CD4-positive, alpha-beta T cell treated with Interleukin-17A for 1 hour (primary cell): ENCODE measurements at regions not wholly inside any gene's neighbourhood (a gene's known extent, or its start where the extent isn't known, plus 50 kb on each side); places are given as distances from the start of the nearest gene placed in this dataset.

Source experiments
- DNase-seq: peaks from one replicate; pipeline ENCODE4 v3.0.0-alpha.2; 2020

- no peak for DNase-seq
Observed at GRCh38 chr22:22144858-22145257, 99.7 kb upstream of the VPREB1 start.

GRCh38 chr22:22143448-22143847 is 101.1 kb upstream of the VPREB1 start:
- no peak for DNase-seq

- no peak for DNase-seq
Observed at GRCh38 chr22:22142661-22143060, 101.9 kb upstream of the VPREB1 start.

- DNase-seq: no peak
Observed at GRCh38 chr22:22141771-22142591, 102.6 kb upstream of the VPREB1 start.

- no peak for DNase-seq
Observed at GRCh38 chr22:22141031-22141430, 103.6 kb upstream of the VPREB1 start.

- DNase-seq: no peak
Observed at GRCh38 chr22:22139364-22139763, 105.2 kb upstream of the VPREB1 start.

GRCh38 chr22:22138915-22139314 is 105.7 kb upstream of the VPREB1 start:
- DNase-seq: no peak

GRCh38 chr22:22137891-22138290 is 106.7 kb upstream of the VPREB1 start:
- DNase-seq: no peak

GRCh38 chr22:22133910-22134309 is 110.7 kb upstream of the VPREB1 start:
- DNase-seq: no peak

- no peak for DNase-seq
Observed at GRCh38 chr22:22130953-22131608, 113.5 kb upstream of the VPREB1 start.

- no peak for DNase-seq
Observed at GRCh38 chr22:22129387-22129786, 115.2 kb upstream of the VPREB1 start.

- DNase-seq: no peak
Observed at GRCh38 chr22:22128440-22128839, 116.1 kb upstream of the VPREB1 start.

- DNase-seq: no peak
Observed at GRCh38 chr22:22127100-22127499, 117.5 kb upstream of the VPREB1 start.

GRCh38 chr22:22125579-22126468 is 118.8 kb upstream of the VPREB1 start:
- no peak for DNase-seq

GRCh38 chr22:22125028-22125578 is 119.5 kb upstream of the VPREB1 start:
- DNase-seq: no peak

- DNase-seq: no peak
Observed at GRCh38 chr22:22124374-22124773, 120.2 kb upstream of the VPREB1 start.

- no peak for DNase-seq
Observed at GRCh38 chr22:22123960-22124278, 120.7 kb upstream of the VPREB1 start.

GRCh38 chr22:22123118-22123959 is 121.2 kb upstream of the VPREB1 start:
- DNase-seq: no peak

- DNase-seq: no peak
Observed at GRCh38 chr22:22122348-22123117, 122.1 kb upstream of the VPREB1 start.

- no peak for DNase-seq
Observed at GRCh38 chr22:22121445-22121844, 123.1 kb upstream of the VPREB1 start.

- no peak for DNase-seq
Observed at GRCh38 chr22:22120160-22120559, 124.4 kb upstream of the VPREB1 start.

- DNase-seq: no peak
Observed at GRCh38 chr22:22118987-22119386, 125.6 kb upstream of the VPREB1 start.
